ENCODE measurements at regions not wholly inside any gene's neighbourhood (a gene's known extent, or its start where the extent isn't known, plus 50 kb on each side); places are given as distances from the start of the nearest gene placed in this dataset.

DNA sequence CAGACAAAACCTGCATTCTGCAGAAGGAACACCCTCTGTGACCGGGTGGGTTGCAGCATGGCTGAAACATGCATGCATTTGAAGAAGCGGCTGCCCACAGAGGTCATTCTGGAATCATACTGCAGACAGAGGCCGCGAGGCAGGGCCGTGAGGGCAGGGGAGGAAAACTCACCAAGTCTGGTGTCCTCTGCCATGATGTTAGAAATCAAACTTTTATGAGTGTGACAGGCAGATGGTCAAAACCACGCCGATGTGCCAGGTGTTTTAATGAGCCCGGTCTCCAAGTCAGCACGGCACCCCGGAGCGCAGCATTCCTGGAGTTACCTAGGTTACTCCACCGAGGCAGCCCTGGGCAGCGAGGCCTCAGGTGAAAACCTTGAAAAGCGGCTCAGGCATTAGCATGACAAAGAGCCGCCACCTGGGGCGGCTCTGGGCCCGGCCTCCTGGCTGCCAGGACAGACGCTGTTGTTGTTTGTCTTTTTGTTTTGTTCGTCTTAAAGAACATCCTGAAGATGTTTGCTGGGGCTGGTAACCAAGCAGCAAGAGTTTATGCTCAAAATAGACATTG lies 255.6 kb downstream of the ERMARD start:
- no peak overlapping the region for H3K27ac ChIP-seq (ENCODE audit: insufficient read depth, low read depth, low read length)
- H3K9me3 ChIP-seq (replicated peaks; ENCODE audit: control insufficient read depth, insufficient read depth, low read length), result no peaks in the 10 kb centered on the region
- H3K4me3 ChIP-seq (replicated peaks in 1 of 3; ENCODE audit: insufficient read depth in 1 of 3, low read depth in 1 of 3, low read length in 3 of 3), result no peak overlapping the region
- no peaks in the 10 kb centered on the region for H3K79me2 ChIP-seq (ENCODE audit: control insufficient read depth, insufficient read depth, low read length)
- peaks cover 6 to 15% of the 10 kb centered on the region in 2 experiments for H3K27me3 ChIP-seq (ENCODE audit: control insufficient read depth in 2 of 2, insufficient read depth in 2 of 2, low read length in 2 of 2)
- no peaks in the 10 kb centered on the region for H3K36me3 ChIP-seq (ENCODE audit: control insufficient read depth in 2 of 2, extremely low read depth in 1 of 2, insufficient read depth in 2 of 2, low read length in 2 of 2)
- ChIA-PET POLR2A (no interaction called here), CTCF (no interaction called here)
- TF ChIP-seq EZH2 (IDR thresholded peaks at IDR 0.05; ENCODE audit: borderline replicate concordance, low read depth, low read length, severe bottlenecking) (no peak), FOS (IDR thresholded peaks at IDR 0.05; ENCODE audit: borderline replicate concordance, insufficient read depth, low read length) (no peak), POLR2A (IDR thresholded peaks at IDR 0.05; ENCODE audit: low read depth, low read length) (no peak), POLR2AphosphoS5 (IDR thresholded peaks at IDR 0.05; ENCODE audit: insufficient read depth, low read depth, low read length) (no peak), JUN (IDR thresholded peaks at IDR 0.05; ENCODE audit: borderline replicate concordance, insufficient read depth, insufficient read length, low read depth) (no peak), MYC (IDR thresholded peaks at IDR 0.05; ENCODE audit: low read depth, low read length) (no peak), GATA2 (IDR thresholded peaks at IDR 0.05; ENCODE audit: insufficient read depth, insufficient read length, low read depth, low read length) (no peak)
- TF ChIP-seq, protein P1, sequence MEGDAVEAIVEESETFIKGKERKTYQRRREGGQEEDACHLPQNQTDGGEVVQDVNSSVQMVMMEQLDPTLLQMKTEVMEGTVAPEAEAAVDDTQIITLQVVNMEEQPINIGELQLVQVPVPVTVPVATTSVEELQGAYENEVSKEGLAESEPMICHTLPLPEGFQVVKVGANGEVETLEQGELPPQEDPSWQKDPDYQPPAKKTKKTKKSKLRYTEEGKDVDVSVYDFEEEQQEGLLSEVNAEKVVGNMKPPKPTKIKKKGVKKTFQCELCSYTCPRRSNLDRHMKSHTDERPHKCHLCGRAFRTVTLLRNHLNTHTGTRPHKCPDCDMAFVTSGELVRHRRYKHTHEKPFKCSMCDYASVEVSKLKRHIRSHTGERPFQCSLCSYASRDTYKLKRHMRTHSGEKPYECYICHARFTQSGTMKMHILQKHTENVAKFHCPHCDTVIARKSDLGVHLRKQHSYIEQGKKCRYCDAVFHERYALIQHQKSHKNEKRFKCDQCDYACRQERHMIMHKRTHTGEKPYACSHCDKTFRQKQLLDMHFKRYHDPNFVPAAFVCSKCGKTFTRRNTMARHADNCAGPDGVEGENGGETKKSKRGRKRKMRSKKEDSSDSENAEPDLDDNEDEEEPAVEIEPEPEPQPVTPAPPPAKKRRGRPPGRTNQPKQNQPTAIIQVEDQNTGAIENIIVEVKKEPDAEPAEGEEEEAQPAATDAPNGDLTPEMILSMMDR (IDR thresholded peaks at IDR 0.05; ENCODE audit: extremely low read depth in 1 of 2, insufficient read depth in 1 of 2, low read depth in 1 of 2, low read length in 2 of 2), result no peak
- TF ChIP-seq, protein P2, sequence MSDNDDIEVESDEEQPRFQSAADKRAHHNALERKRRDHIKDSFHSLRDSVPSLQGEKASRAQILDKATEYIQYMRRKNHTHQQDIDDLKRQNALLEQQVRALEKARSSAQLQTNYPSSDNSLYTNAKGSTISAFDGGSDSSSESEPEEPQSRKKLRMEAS (IDR thresholded peaks at IDR 0.05; ENCODE audit: insufficient read depth, insufficient read length), result no peak
- H3K9ac ChIP-seq (replicated peaks; ENCODE audit: extremely low read depth, insufficient read depth, low read length), result no peak overlapping the region
- DNase-seq (ENCODE audit: low read depth, low spot score) (no peak), FAIRE-seq (no peak)
- no peak overlapping the region for H2AFZ ChIP-seq (ENCODE audit: low read depth, low read length)
- BruUV-seq (replicated peaks), result no TSS peak
- H3K4me1 ChIP-seq (ENCODE audit: control insufficient read depth, extremely low read depth, insufficient read depth, low read length), result no peaks in the 10 kb centered on the region
- no peaks in the 10 kb centered on the region for H4K20me1 ChIP-seq (replicated peaks; ENCODE audit: control insufficient read depth, extremely low read depth, insufficient read depth, low read length)
- intact Hi-C loops (cut with micrococcal nuclease), result no loop called here
- no peak overlapping the region for H3K4me2 ChIP-seq (ENCODE audit: insufficient read depth, low read length)
- dilution Hi-C loops (cut with MboI; ENCODE audit: extremely low pct_ligation_motif_present, low sequenced_read_pairs), result no loop called here
- H3K9me1 ChIP-seq (replicated peaks; ENCODE audit: control insufficient read depth, extremely low read depth, insufficient read depth, low read length), result no peaks in the 10 kb centered on the region
